ENCODE measurements at regions not wholly inside any gene's neighbourhood (a gene's known extent, or its start where the extent isn't known, plus 50 kb on each side); places are given as distances from the start of the nearest gene placed in this dataset.
A peak's percentile ranks its signal among the peaks of the same experiment; 100 is the strongest.

DNA sequence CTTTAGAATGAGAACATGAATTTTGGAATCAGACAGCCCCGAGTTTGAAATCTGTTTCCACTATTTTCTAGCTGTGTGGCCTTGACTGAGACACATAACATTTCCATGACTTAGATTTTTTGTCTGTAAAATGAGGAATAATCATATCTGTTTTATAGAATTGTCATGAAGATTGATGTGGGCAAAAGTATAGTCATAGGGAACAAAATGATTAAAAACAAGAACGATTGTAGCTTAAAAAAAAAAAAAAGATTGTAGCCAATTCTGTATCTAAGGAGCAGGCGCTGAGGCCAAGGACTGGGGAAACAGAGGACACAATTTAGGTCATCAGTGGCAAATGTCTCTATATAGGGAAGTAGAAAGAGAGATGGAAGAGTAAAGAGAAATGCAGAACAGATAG is 201.6 kb upstream of the C1QTNF7 start:
- Histone ChIP-seq H3K36me3 (no peaks in the 10 kb centered on the region), H3K4me1 (peaks cover 0 to under 1% (median 0%) of the 10 kb centered on the region in 6 donors), H3K4me3 (no peak overlapping the region), H3K27me3 (replicated peaks in 1 of 7) (no peaks in the 10 kb centered on the region), H3K9me3 (no peaks in the 10 kb centered on the region), H3K27ac (no peak overlapping the region)
- intact Hi-C loops (cut with DNase I; ENCODE audit: low total_unique reads), result no loop called here
- WGBS, 5 donors, result 76 to 89% (median 83%) methylated on average over 3 of the region's 3 CpGs
- no peak for DNase-seq
- TF ChIP-seq POLR2AphosphoS5 (IDR thresholded peaks at IDR 0.05) (no peak), POLR2A (IDR thresholded peaks at IDR 0.05) (no peak)
- TF ChIP-seq, protein P1, sequence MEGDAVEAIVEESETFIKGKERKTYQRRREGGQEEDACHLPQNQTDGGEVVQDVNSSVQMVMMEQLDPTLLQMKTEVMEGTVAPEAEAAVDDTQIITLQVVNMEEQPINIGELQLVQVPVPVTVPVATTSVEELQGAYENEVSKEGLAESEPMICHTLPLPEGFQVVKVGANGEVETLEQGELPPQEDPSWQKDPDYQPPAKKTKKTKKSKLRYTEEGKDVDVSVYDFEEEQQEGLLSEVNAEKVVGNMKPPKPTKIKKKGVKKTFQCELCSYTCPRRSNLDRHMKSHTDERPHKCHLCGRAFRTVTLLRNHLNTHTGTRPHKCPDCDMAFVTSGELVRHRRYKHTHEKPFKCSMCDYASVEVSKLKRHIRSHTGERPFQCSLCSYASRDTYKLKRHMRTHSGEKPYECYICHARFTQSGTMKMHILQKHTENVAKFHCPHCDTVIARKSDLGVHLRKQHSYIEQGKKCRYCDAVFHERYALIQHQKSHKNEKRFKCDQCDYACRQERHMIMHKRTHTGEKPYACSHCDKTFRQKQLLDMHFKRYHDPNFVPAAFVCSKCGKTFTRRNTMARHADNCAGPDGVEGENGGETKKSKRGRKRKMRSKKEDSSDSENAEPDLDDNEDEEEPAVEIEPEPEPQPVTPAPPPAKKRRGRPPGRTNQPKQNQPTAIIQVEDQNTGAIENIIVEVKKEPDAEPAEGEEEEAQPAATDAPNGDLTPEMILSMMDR (IDR thresholded peaks at IDR 0.05 in 8 of 11, conservative IDR thresholded peaks at IDR 0.05 in 3 of 11), result no peak

DNA sequence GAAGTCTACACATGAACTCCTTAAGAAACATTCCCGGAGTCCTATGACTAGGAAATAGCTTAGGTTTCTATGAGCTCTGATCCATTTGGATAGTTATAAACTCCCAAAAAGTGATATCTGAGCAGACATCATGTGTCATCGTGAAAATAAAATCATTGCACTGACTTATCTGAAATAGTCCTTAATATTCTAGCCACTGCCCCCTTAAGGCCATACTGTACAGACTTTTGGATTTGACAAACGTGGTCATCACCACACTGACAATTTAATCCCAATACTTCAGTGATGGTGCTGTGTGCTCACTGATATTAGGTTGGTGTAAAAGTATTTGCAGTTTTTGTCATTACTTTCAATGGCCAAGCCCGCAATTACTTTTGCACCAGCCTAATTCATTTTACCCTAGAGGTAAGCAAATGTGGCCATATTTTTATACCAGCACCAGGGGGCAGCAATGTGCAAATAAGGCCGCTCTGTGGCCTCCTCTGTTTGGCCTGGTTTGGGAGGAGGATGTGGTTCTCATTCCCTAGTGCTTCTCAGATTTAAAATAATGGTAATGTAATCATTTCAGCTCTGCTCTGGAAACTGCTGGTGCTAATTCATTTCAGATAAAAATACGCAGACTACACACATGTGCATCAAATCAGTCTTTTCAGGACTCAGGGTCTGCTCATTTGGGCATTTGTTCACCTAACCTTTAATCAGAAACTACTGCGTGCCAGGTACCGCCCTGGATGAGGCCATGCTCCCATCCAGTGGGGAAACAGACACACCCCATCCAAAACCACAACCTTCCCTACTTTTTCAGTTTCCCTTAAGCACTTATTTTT is 196.4 kb upstream of the C1QTNF7 start:
- WGBS, 5 donors, result 51 to 68% (median 56%) methylated on average over 8 of the region's 8 CpGs
- DNase-seq, result peak; percentile 83
- no peaks in the 10 kb centered on the region for H3K27me3 ChIP-seq (replicated peaks in 1 of 7)
- intact Hi-C loops (cut with DNase I; ENCODE audit: low total_unique reads), result loop anchor here (5.0 to 10.0 kb wide), 2 partner anchors 226 to 423 kb away; partner anchors contain the start of gene FBXL5
- no peaks in the 10 kb centered on the region for H3K36me3 ChIP-seq
- no peak overlapping the region for H3K4me3 ChIP-seq
- H3K4me1 ChIP-seq, result peaks cover 18 to 38% (median 28%) of the 10 kb centered on the region in 6 donors
- no peaks in the 10 kb centered on the region for H3K9me3 ChIP-seq
- no peak overlapping the region for H3K27ac ChIP-seq
- TF ChIP-seq, protein P1 (IDR thresholded peaks at IDR 0.05 in 8 of 11, conservative IDR thresholded peaks at IDR 0.05 in 3 of 11), result peak; percentile 56 to 85 (median 75)
- no peak for TF ChIP-seq POLR2AphosphoS5 (IDR thresholded peaks at IDR 0.05)

DNA sequence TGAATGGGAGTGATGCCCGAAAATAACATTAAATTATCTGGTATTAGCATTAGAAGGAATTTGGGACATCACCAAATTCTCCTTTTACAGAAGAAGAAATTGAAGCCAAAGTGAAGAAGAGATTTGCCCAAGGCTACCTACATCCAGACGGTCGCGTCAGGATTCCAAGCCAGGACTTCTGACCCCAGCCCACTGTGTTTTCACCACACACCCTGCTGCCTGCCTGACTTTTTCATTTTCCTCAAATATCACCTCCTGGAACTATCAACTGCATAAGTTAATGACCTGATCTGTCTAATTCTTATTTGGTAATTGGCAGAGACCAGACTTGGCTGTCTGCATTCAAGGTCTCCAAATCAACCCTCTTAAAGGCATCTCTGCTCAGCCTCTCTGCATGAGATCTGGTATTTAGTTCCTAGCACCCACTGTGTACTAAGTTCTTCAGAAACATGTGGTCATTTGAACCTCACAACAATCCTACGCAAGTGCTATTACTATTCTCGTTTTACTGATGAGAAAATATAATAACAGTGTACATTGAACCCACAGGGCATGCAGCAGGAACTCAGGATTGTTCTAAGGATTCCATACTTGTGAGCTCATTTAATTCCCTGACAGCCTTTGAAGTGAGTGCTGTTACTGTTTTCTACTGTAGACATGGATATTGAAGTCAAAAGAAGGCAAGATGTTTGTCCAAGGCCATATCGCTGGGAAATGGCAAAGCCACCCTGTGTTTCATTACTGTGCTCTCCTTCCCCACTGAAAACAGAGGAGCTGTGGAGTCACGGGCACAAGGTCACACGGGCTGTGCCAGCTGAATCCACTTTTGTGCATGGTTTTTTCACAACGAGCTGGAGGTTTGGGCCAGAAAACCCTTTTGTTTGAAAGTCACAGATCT is 195.2 kb upstream of the C1QTNF7 start:
- no peaks in the 10 kb centered on the region for H3K36me3 ChIP-seq
- H3K9me3 ChIP-seq, result no peaks in the 10 kb centered on the region
- TF ChIP-seq POLR2A (IDR thresholded peaks at IDR 0.05) (no peak), POLR2AphosphoS5 (IDR thresholded peaks at IDR 0.05) (no peak)
- TF ChIP-seq, protein P1 (IDR thresholded peaks at IDR 0.05 in 8 of 11, conservative IDR thresholded peaks at IDR 0.05 in 3 of 11), result no peak
- H3K4me1 ChIP-seq, result peaks cover 18 to 38% (median 28%) of the 10 kb centered on the region in 6 donors
- no peaks in the 10 kb centered on the region for H3K27me3 ChIP-seq (replicated peaks in 1 of 7)
- WGBS, 5 donors, result 62 to 72% (median 67%) methylated on average over 10 of the region's 10 CpGs
- peak overlapping the region in 1 of 8 donors; percentile 27 for H3K4me3 ChIP-seq
- intact Hi-C loops (cut with DNase I; ENCODE audit: low total_unique reads), result loop anchor here (5.0 to 10.0 kb wide), 2 partner anchors 225 to 422 kb away; partner anchors contain the start of gene FBXL5
- peak overlapping the region in 5 of 8 donors; percentile 11 to 70 (median 53) for H3K27ac ChIP-seq
- DNase-seq, result no peak
